Upper lobe of left lung (tissue), 6 donors: ENCODE measurements at regions not wholly inside any gene's neighbourhood (a gene's known extent, or its start where the extent isn't known, plus 50 kb on each side); places are given as distances from the start of the nearest gene placed in this dataset.

Experiments
- ATAC-seq, 2 donors: fragments of 200-7000 bp; cut with Tn5 transposase; one replicate each; pipeline ENCODE4 v1.9.1; 2022; ENCODE audit warnings: mild to moderate bottlenecking in 2 of 2, moderate library complexity in 2 of 2; ENCODE audit not compliant: low FRiP score in 2 of 2
- DNase-seq, 2 donors: peaks; one replicate each; pipeline ENCODE4 v3.0.0-alpha.2; 2019 to 2020
- H3K27ac ChIP-seq, 4 donors: fragments of 200-600 bp; sonication (generic); one replicate each; pipeline ENCODE4 v1.5.1; 2016 to 2019
- H3K27me3 ChIP-seq, 4 donors: fragments of 200-600 bp; sonication (generic); one replicate each; pipeline ENCODE4 v1.5.1; 2017 to 2019
- H3K36me3 ChIP-seq, 4 donors: fragments of 200-600 bp; sonication (generic); one replicate each; pipeline ENCODE4 v1.5.1; 2016 to 2019
- H3K4me1 ChIP-seq, 4 donors: fragments of 200-600 bp; sonication (generic); one replicate each; pipeline ENCODE4 v1.5.1; 2018 to 2019
- H3K4me3 ChIP-seq, 4 donors: fragments of 200-600 bp; sonication (generic); one replicate each; pipeline ENCODE4 v1.5.1; 2017 to 2019; ENCODE audit warnings: mild to moderate bottlenecking in 2 of 4, moderate library complexity in 1 of 4
- H3K9me3 ChIP-seq, 4 donors: fragments of 200-600 bp; sonication (generic); one replicate each; pipeline ENCODE4 v1.5.1; 2018 to 2019
- CTCF ChIP-seq, 6 experiments: fragments of 450-650 bp in 4 of 6; fragments of 200-600 bp in 2 of 6; sonication (generic) in 2 of 6; IDR thresholded peaks; one replicate each; pipeline ENCODE4 v1.5.1; 2016 to 2019; ENCODE audit warnings: antibody characterized with exemption in 6 of 6
- EP300 ChIP-seq, 4 donors: sonication (generic); formaldehyde crosslinking; IDR thresholded peaks; one replicate each; pipeline ENCODE4 v1.5.1; 2017; ENCODE audit warnings: antibody characterized with exemption in 4 of 4, control low read depth in 2 of 4
- POLR2A ChIP-seq, 4 donors: fragments of 450-650 bp; IDR thresholded peaks; one replicate each; pipeline ENCODE4 v1.5.1; 2016 to 2017; ENCODE audit warnings: antibody characterized with exemption in 4 of 4, mild to moderate bottlenecking in 2 of 4
- POLR2AphosphoS5 ChIP-seq, 2 donors: sonication (generic); formaldehyde crosslinking; IDR thresholded peaks; one replicate each; pipeline ENCODE4 v1.5.1; 2017; ENCODE audit warnings: antibody characterized with exemption in 2 of 2
- WGBS, 2 donors: methylation state at CpG; one replicate each; pipeline ENCODE4 v1.1.5; 2017 to 2018; 5-methylcytosine and 5-hydroxymethylcytosine counted together
- donor health status: DM: no; HTN: no; CAD: no; lungs with moderate emphysema.
- donor health status: DM: no; HTN: yes; CAD: no; lungs with severe emphysema.

- Histone ChIP-seq H3K36me3 (no peaks in the 10 kb centered on the region), H3K4me1 (no peaks in the 10 kb centered on the region), H3K27me3 (no peaks in the 10 kb centered on the region), H3K27ac (no peak overlapping the region), H3K9me3 (no peaks in the 10 kb centered on the region), H3K4me3 (no peak overlapping the region)
- TF ChIP-seq POLR2AphosphoS5 (IDR thresholded peaks at IDR 0.05) (no peak), POLR2A (IDR thresholded peaks at IDR 0.05) (no peak), CTCF (IDR thresholded peaks at IDR 0.05) (no peak), EP300 (IDR thresholded peaks at IDR 0.05) (no peak)
- ATAC-seq (no peak), DNase-seq (no peak)
- 80 to 81% methylated on average over 1 of the region's 1 CpG for WGBS, 2 donors
Observed at GRCh38 chr4:52472444-52472843, 186.7 kb downstream of the USP46 start.

- Histone ChIP-seq H3K36me3 (no peaks in the 10 kb centered on the region), H3K27ac (no peak overlapping the region), H3K4me3 (no peak overlapping the region), H3K4me1 (no peaks in the 10 kb centered on the region), H3K9me3 (no peaks in the 10 kb centered on the region), H3K27me3 (no peaks in the 10 kb centered on the region)
- no peak for TF ChIP-seq POLR2AphosphoS5 (IDR thresholded peaks at IDR 0.05)
- no peak for TF ChIP-seq POLR2A (IDR thresholded peaks at IDR 0.05)
- TF ChIP-seq CTCF (IDR thresholded peaks at IDR 0.05), result no peak
- no peak for TF ChIP-seq EP300 (IDR thresholded peaks at IDR 0.05)
- no peak for DNase-seq
- 86 to 91% methylated on average over 3 of the region's 3 CpGs for WGBS, 2 donors
- no peak for ATAC-seq
Observed at GRCh38 chr4:52477191-52477780, 181.8 kb downstream of the USP46 start.

GRCh38 chr4:52483186-52483890, 175.8 kb downstream of the USP46 start:
- H3K9me3 ChIP-seq, result no peaks in the 10 kb centered on the region
- TF ChIP-seq POLR2AphosphoS5 (IDR thresholded peaks at IDR 0.05) (no peak), POLR2A (IDR thresholded peaks at IDR 0.05) (no peak)
- H3K27ac ChIP-seq, result no peak overlapping the region
- no peaks in the 10 kb centered on the region for H3K27me3 ChIP-seq
- 44 to 51% methylated on average over 2 of the region's 2 CpGs for WGBS, 2 donors
- H3K36me3 ChIP-seq, result no peaks in the 10 kb centered on the region
- H3K4me1 ChIP-seq, result no peaks in the 10 kb centered on the region
- H3K4me3 ChIP-seq, result no peak overlapping the region
- ATAC-seq, result no peak
- DNase-seq, result no peak

- ATAC-seq (no peak), DNase-seq (no peak)
- no peaks in the 10 kb centered on the region for H3K9me3 ChIP-seq
- no peak overlapping the region for H3K27ac ChIP-seq
- no peaks in the 10 kb centered on the region for H3K36me3 ChIP-seq
- TF ChIP-seq EP300 (IDR thresholded peaks at IDR 0.05) (no peak), POLR2AphosphoS5 (IDR thresholded peaks at IDR 0.05) (no peak), POLR2A (IDR thresholded peaks at IDR 0.05) (no peak), CTCF (IDR thresholded peaks at IDR 0.05) (no peak)
- WGBS, 2 donors, result 58 to 74% methylated on average over 1 of the region's 1 CpG
- no peaks in the 10 kb centered on the region for H3K27me3 ChIP-seq
- no peak overlapping the region for H3K4me3 ChIP-seq
- no peaks in the 10 kb centered on the region for H3K4me1 ChIP-seq
Observed at GRCh38 chr4:52507774-52508173, 151.3 kb downstream of the USP46 start.

- H3K27ac ChIP-seq, result no peak overlapping the region
- no peak overlapping the region for H3K4me3 ChIP-seq
- no peaks in the 10 kb centered on the region for H3K9me3 ChIP-seq
- H3K27me3 ChIP-seq, result no peaks in the 10 kb centered on the region
- TF ChIP-seq CTCF (IDR thresholded peaks at IDR 0.05) (no peak), POLR2A (IDR thresholded peaks at IDR 0.05) (no peak), POLR2AphosphoS5 (IDR thresholded peaks at IDR 0.05) (no peak), EP300 (IDR thresholded peaks at IDR 0.05) (no peak)
- no peak for ATAC-seq
- 59 to 61% methylated on average over 3 of the region's 3 CpGs for WGBS, 2 donors
- no peaks in the 10 kb centered on the region for H3K4me1 ChIP-seq
- DNase-seq, result no peak
- no peaks in the 10 kb centered on the region for H3K36me3 ChIP-seq
Observed at GRCh38 chr4:52510939-52511565, 148.0 kb downstream of the USP46 start.
